ENCODE measurements at regions not wholly inside any gene's neighbourhood (a gene's known extent, or its start where the extent isn't known, plus 50 kb on each side); places are given as distances from the start of the nearest gene placed in this dataset.

DNA sequence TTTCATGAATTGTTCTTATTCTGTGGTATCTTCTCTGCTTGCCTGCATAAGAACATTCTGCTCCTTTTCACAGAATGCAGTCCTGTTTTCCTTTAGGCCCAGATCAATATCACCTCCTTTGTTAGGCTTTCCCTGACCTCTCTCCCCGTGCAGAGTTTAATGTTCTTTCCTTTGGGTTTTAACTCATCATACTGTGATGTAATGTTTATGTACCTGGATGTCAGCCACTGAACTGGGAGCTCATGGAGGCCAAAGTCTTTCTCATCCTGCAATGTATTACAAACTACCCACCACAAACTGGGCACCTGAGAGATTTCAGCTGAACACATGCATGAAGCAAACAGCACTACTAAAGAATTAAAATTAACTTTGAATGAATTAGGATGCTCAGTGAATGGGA lies 192.8 kb upstream of the RORA start:
- TF ChIP-seq, protein P1, sequence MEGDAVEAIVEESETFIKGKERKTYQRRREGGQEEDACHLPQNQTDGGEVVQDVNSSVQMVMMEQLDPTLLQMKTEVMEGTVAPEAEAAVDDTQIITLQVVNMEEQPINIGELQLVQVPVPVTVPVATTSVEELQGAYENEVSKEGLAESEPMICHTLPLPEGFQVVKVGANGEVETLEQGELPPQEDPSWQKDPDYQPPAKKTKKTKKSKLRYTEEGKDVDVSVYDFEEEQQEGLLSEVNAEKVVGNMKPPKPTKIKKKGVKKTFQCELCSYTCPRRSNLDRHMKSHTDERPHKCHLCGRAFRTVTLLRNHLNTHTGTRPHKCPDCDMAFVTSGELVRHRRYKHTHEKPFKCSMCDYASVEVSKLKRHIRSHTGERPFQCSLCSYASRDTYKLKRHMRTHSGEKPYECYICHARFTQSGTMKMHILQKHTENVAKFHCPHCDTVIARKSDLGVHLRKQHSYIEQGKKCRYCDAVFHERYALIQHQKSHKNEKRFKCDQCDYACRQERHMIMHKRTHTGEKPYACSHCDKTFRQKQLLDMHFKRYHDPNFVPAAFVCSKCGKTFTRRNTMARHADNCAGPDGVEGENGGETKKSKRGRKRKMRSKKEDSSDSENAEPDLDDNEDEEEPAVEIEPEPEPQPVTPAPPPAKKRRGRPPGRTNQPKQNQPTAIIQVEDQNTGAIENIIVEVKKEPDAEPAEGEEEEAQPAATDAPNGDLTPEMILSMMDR (IDR thresholded peaks at IDR 0.05): no peak
- TF ChIP-seq POLR2A (IDR thresholded peaks at IDR 0.05) (no peak), POLR2AphosphoS5 (IDR thresholded peaks at IDR 0.05) (no peak)
